ENCODE measurements at regions not wholly inside any gene's neighbourhood (a gene's known extent, or its start where the extent isn't known, plus 50 kb on each side); places are given as distances from the start of the nearest gene placed in this dataset.

DNA sequence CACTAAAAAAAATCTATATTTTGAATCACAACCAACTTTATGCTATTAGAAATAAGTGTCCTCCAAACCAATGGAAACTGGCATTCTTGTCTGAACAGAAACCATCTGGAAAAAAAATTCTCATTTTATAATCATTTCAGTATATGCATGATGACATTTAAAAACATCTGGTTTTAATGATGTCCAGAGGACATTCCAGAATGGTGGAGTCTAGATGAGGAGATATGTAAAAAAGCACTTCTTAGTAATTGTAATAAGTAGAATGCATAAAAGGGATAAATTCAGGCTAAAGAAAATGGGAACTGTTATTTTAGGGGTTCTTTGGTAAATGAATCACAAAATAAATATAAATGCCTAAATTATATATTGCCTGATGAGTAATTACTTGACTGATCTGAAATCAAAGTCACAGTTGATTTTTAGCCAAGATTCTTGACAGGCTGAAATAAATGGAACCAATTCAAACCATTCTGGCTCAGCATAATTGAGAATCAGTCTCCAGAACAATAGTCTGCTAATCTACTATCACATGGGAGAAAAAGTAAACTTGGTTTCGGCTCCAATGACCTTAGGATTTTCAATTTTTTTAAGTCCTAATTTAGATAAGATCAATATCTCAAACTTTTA, 636.6 kb downstream of the FAT4 start:
- ATAC-seq: no peak
- no peak for DNase-seq (ENCODE audit: low spot score)
- intact Hi-C loops (cut with DNase I): no loop called here

DNA sequence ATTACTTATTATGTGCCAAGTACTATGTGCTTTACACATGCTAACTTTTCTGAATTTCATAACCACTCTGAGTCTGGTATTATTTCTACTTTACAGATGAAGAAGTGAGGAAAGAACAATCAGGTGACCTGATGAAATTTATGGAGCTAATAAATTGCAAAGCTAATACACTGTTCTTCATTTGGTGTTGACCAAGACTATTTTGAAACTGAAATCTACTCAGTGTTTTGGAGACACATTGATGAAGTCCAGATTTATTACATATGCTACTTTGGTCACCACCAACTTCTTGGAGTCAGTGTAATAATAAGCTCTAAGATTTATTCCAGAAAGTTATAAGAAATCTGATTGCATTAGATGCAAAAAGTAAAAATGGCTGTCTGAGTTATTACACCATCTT, 637.9 kb downstream of the FAT4 start:
- ATAC-seq (no peak), DNase-seq (ENCODE audit: low spot score) (no peak)
- intact Hi-C loops (cut with DNase I): no loop called here

DNA sequence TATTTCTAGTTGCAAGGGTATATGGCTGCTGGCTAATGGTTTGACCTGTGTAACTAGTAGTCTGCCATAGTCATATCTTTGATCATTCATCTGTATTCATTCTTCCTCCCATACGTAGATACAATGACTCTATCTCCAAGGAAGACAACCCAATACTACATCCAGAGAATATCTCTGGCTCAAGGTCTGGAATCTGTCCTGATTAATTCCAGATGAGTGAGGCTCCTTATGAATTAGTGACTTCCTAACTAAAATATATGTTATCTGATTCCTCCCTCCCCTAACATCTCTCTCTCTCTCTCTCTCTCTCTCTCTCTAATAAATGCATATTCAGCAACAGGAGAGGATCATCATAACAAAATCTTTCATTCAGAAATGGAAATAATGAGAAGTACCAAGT, 641.5 kb downstream of the FAT4 start:
- intact Hi-C loops (cut with DNase I): no loop called here
- ATAC-seq: no peak
- no peak for DNase-seq (ENCODE audit: low spot score)

DNA sequence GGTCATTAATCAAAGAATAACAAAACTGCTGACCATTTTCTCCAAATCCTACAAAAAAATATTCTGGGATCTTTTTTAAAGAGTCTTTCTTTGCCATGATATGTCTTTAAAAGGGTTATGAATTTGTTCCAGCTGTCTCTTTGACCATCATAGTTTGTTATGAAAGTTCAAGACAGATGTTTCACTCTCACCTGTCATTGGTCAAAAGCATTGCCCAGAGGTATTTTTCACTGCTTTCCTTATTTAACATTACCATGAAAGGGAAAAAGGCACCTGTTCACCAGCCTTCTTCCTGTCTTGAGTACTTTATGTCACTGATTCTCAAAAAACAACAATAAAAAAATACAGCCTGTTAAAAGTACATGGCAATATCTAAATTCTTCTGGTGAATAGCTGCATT, 643.8 kb downstream of the FAT4 start:
- DNase-seq (ENCODE audit: low spot score): no peak
- no peak for ATAC-seq
- intact Hi-C loops (cut with DNase I): no loop called here

DNA sequence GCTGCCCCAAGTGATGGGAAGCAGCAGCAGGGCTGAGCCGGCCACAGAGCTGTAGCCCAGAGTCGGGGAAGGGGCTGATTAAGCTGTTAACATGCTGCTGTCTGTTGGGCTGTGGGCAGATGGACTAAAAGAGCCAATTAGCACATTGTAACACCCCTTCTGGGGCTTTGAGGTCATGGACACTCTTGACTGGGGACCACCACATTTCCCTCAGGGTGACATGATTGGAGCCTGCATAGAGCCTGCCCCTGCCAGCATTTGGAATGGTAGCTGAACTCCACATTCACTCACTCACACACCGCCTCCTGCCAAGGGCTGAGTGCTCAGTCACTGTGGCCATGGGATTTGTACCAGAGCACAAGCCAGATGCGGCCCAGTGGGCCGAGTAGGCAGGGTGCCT, 646.9 kb downstream of the FAT4 start:
- no peak for DNase-seq (ENCODE audit: low spot score)
- intact Hi-C loops (cut with DNase I): no loop called here
- no peak for ATAC-seq

DNA sequence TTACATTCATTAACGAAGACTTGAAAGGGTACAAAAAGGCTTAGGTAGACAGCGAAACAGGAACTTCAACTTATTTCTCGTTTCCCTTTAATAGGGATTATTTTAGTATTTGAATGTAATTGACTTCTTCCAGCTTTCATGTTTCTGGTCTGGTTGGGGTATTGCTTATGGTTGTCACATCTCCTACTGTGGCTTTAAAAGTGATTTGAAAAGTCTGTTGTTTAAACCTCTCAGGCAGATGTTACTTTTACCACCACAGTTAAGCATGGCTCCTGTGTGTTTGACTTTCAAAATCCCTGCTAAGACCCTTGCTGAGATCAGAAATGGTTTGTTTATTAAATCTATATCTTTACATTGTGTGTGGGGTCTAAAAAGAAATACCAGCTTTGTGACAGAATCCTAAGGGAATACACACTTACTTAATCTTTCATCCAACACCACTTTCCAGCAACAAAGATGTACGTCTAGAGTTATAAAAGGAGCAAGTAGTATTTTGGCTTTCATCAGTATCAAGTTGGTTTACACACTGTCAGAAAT, 661.2 kb downstream of the FAT4 start:
- ATAC-seq (no peak), DNase-seq (ENCODE audit: low spot score) (no peak)
- intact Hi-C loops (cut with DNase I): no loop called here

DNA sequence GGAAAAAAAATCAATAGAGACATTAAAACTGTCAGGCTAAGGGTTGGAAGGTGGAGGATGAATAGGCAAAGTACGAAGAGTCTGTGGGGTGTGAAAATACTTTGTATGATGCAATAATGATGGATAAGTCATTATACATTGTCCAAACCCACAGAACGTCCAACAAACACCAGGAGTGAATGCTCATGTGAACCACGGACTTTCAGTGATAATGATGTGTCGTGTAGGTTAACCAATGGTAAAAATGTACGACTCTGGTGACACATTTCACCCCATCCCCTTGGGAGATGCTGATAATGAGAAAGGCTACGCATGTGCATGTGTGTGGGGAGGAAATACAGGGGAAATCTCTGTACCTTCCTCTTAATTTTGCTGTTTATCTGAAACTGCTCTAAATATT, 665.2 kb downstream of the FAT4 start:
- no peak for DNase-seq (ENCODE audit: low spot score)
- ATAC-seq: no peak
- intact Hi-C loops (cut with DNase I): no loop called here

DNA sequence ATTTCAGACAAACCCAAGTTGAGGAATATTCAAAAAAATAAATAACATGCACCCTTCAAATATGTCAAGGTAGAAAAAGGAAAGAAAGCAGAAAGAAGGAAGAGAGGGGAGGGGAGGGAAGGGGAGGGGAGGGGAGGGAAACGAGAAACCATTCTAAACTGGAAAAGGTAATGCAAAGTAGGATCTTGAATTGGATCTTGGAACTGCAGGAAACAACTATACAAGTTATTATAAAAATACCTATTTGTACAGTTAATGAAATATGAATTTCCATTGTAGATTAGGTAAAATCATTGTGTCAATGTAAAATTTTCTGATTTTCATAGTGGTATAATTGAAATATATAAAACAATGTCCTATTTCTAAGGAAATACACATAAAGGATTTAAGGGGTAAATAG, 668.4 kb downstream of the FAT4 start:
- no peak for ATAC-seq

DNA sequence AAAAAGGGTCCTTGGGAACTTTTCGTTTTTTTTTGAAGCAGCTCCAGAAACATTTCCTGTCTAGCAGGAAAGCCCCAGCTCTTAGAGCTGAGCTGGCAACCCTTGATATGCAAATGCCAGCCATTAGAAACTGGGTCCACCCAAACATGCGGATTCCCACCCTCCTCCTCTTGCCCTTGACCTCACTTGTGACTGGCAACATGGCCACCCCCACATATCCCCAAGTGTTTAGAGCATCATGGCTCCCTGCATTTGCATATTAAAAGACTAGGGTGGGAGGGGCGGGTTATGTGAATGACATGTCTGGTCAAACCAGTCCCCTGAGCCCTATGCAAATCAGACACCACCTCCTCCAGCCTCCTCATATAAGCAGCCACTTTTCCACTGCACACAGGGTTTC, 671.1 kb downstream of the FAT4 start:
- intact Hi-C loops (cut with DNase I): no loop called here
- no peak for DNase-seq (ENCODE audit: low spot score)
- no peak for ATAC-seq

More for the DNA sequence above, 668.4 kb downstream of the FAT4 start:
- intact Hi-C loops (cut with DNase I): no loop called here
- no peak for DNase-seq (ENCODE audit: low spot score)

DNA sequence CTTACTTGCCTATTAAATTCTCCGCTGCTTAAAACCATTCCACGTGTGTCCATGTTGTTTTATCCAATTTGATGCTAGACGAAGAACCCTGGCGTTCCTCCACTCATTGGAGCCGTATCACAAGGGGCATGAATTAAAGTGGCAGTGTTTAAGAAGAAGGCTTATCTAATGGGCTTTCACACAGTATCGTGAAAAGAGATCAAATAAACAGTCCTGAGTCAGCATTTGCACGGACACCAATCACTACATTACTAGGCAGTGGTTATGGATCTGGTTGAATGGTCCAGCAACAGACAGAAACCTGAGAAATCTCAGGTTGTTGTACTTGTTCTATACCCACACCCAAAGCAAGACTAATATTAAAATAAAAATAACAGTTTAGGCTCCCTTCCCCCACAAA, 671.6 kb downstream of the FAT4 start:
- intact Hi-C loops (cut with DNase I): no loop called here
- ATAC-seq: no peak

DNA sequence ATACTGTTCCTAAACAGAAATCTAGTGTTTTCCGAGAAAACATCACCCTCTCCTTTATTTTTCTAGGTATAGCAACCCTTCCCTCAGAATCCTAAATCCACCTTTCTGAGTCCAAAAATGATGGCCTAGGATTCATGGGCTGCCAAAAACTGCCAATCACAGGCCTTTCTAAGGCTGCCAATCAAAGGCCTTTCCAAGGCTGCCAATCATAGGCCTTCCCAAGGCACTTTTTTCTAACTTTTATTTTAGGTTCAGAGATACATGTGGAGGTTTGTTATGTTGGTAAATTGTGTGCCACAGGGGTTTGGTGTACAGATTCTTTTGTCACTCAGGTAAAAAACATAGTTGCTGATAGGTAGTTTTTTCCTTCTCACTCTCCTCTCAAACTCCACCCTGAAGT, 673.7 kb downstream of the FAT4 start:
- intact Hi-C loops (cut with DNase I): no loop called here
- no peak for ATAC-seq
- DNase-seq (ENCODE audit: low spot score): no peak

More for the DNA sequence above, 671.6 kb downstream of the FAT4 start:
- no peak for DNase-seq (ENCODE audit: low spot score)

DNA sequence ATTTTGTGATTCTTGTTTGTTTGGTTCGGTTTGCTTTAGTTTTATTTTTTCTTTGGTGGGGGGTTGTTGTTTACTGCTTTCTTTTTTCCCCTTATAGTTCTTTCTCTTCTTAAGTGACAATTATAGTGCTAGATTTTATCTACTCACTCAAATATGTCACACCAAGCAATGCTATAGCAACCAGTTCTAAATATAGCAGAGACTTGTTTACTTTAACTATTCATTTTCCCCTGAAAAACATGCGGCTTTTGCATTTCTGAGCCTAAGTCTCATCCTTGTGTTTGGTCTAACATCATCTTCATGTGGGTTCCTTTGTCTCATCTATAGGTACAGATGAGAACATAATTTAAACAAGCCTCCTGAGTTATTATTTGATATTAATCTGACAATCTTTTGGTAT, 676.6 kb downstream of the FAT4 start:
- ATAC-seq (no peak), DNase-seq (ENCODE audit: low spot score) (no peak)
- intact Hi-C loops (cut with DNase I): no loop called here

DNA sequence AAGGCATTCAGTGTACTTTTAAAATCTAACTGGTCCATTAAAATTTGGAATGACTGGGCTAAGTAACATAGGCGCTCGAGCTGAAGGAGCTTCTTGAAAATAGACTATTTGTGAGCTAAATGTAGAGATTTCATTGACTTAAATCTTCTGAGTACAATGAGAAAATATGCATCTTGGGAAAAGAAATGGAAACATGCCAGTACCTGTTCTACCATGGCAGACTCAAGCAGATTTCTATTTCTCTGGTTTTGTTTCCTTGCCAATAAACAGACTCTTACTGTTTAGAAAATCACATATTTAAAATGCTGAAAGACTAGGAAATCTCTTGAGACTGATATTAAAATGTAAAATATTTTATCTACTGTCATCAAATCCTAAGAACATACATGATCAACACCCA, 678.1 kb downstream of the FAT4 start:
- ATAC-seq (no peak), DNase-seq (ENCODE audit: low spot score) (no peak)
- intact Hi-C loops (cut with DNase I): no loop called here

DNA sequence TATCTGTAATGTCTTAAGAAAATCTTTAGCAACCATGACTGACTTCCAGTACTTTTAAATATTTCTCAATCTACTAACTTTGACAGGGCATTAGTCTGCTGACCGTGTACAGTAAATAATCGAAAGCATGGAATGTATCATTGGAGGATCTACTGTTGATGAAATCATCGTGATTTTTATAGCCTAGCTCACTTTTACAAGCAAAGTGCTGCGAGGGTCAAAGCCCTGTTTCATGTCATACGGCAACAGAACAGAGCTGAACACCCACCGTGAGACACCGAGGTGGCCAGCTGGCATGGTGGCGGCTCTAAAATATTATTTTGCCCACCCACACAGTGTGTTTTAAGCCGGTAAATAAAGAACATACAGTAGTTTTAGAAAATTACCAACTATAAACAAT, 679.3 kb downstream of the FAT4 start:
- DNase-seq (ENCODE audit: low spot score): no peak
- intact Hi-C loops (cut with DNase I): no loop called here
- ATAC-seq: no peak

DNA sequence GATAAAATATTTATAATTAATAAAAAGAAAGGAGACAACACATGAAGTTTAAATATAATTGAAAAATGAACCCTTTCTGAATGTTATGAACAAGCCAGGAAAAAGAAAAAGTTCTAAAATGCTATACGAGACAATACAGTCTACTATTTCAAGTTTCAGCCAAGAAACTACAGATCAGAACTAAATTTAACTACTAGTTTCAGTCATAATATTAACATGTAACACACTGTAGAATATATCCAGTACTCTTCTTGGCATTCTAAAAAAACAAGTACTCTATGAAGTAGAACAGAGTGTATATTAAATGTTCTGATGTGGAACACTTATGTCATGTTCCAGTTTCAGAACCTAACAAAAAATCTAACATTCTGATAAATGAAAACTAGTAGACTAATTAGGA, 679.7 kb downstream of the FAT4 start:
- ATAC-seq (no peak), DNase-seq (ENCODE audit: low spot score) (no peak)
- intact Hi-C loops (cut with DNase I): no loop called here

DNA sequence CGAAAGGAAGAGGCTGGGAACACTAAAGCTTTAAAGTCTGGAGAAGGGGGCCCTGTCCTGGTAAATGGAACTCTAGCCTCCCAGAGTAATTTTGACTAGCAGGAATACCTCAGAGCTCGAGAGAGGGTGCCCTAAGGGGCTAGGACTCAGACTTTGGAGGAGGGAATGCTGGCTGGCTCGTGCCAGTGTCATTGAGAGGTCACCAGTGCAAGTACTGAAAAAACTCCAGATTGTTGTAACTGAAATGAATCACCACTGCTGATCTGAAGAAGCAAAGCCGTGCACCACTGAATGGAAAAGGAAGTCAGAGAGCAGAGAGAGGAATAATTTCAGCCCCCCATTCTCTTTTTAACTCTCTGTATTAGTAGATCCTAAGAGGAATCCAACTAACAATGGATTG, 690.2 kb downstream of the FAT4 start:
- ATAC-seq: no peak
- DNase-seq (ENCODE audit: low spot score): no peak
- intact Hi-C loops (cut with DNase I): no loop called here

DNA sequence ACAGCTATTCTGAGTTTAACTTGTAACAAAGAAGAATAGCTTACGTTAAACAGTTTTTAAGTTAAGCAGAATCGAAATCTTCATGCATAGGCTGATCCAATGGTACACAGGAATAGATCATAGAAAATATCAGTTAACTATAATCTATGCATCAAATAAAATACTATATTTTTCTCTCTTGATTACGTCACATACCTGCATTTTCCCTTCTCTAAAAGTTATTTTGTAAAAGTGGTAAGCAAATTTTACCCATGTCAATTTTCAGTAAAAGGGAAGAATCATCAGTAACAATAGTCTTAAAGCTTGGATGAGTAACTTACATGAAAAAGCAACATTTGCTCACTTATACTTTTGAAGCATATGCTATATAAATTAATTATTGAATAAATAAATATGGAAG, 692.4 kb downstream of the FAT4 start:
- ATAC-seq: no peak
- no peak for DNase-seq (ENCODE audit: low spot score)
- intact Hi-C loops (cut with DNase I): no loop called here

DNA sequence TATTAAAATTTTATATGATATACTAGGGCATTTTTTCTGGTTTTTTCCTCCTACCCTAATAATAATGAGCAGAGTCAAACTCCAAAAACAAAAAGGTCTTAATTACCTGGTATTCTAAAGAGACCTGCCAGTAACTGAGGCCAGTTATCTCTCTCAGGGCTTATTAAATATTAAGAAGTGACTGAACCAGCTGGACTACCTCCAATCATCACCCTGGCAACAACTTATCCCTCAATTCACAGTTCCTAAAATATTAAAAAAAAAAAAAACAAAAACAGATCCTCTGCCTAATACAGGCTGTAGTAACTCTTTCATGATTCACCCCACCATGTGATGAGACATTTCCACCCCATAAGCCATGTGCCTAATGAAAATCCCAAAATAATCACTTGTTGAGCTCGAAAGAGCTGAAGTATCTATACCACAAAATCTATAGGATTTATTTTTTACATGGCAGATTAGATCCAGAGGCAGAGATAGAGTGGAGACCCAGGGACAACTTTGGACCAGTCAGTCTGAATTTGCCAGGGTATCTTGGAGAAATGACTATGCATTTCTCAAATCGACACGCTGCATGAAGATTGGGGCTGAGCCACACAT, 698.0 kb downstream of the FAT4 start:
- intact Hi-C loops (cut with DNase I): no loop called here
- DNase-seq (ENCODE audit: low spot score) (no peak), ATAC-seq (no peak)

DNA sequence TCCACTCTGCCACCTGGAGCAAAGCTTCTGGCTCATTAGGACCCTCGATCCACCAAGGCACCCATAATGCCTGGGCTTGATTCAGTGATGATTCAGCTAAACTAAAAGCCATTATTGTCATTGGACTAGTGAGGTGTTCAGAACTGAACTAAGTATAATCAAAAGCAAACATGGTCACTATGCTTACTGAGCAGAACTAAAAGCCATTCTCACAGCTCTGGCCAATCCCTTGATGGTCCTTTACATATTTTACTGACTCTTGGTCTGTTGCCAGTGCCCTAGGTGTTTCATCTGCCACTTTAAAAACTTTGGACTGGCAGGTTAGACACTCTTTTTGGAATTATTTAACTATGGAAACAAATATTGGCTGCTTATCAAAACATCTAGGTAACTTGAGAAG, 703.5 kb downstream of the FAT4 start:
- no peak for DNase-seq (ENCODE audit: low spot score)
- no peak for ATAC-seq
- intact Hi-C loops (cut with DNase I): no loop called here

DNA sequence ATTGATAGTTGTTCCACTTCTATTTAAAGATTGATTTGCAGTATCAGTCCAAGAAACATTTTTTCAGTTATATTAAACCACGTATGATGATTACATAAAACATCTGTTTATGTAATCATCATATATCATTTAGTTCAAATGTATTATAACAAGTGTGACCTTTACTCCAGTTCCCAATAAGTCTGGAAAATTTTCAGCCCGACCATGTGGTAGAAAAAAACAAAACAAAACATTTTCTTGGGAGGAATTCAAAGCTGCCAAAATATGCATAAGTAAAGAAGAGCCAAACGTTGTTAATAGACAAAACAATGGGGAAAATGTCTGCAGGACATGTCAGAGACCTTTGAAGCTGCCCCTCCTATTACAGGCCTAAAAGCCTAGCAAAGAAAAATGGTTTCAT, 709.1 kb downstream of the FAT4 start:
- ATAC-seq: no peak
- no peak for DNase-seq (ENCODE audit: low spot score)
- intact Hi-C loops (cut with DNase I): no loop called here

DNA sequence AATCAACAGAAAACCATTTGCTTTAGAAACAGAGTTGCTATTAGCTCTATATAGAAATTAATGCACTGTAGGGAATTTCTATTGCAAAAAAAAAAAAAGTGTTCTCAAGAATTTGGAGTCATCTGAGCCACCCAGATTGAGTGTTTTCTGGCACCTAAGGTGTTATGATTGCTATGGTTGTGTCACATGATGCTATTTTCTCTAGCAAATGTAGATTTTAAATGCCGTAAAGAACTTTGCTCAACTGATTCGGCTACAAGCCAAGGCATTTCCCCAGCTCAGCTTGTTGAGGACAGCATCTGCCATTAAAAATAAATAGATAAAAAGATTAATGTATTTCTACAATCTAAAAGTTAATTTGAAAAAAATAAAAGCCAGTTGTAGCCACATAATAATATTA, 712.8 kb downstream of the FAT4 start:
- no peak for DNase-seq (ENCODE audit: low spot score)
- intact Hi-C loops (cut with DNase I): no loop called here
- no peak for ATAC-seq

Measured in sciatic nerve (tissue), 2 donors.